Kidney epithelial cell (primary cell): ENCODE measurements at regions not wholly inside any gene's neighbourhood (a gene's known extent, or its start where the extent isn't known, plus 50 kb on each side); places are given as distances from the start of the nearest gene placed in this dataset.

Experiments
- DNase-seq: peaks from one replicate; pipeline ENCODE4 v3.0.0-alpha.2; 2010; ENCODE audit warnings: low read depth
- H3K27me3 ChIP-seq: 2 replicates; pipeline ENCODE4 v1.6.0; 2011; ENCODE audit warnings: low read length; ENCODE audit not compliant: control insufficient read depth, insufficient read depth
- H3K36me3 ChIP-seq: 2 replicates; pipeline ENCODE4 v1.5.1; 2011; ENCODE audit warnings: low read length; ENCODE audit not compliant: control insufficient read depth, insufficient read depth
- H3K4me3 ChIP-seq: 2 replicates; pipeline ENCODE4 v1.5.1; 2011; ENCODE audit warnings: low read depth, mild to moderate bottlenecking, control low read depth, low read length
- TF ChIP-seq, protein P1 (sequence below): IDR thresholded peaks from 2 replicates; pipeline ENCODE4 v1.5.1; 2011; ENCODE audit warnings: mild to moderate bottlenecking, moderate library complexity, low read length, control low read depth, inconsistent platforms; ENCODE audit not compliant: insufficient read depth, poor library complexity, severe bottlenecking

GRCh38 chr2:75274936-75275335 lies 75.6 kb upstream of the TACR1 start:
- no peaks in the 10 kb centered on the region for H3K36me3 ChIP-seq
- TF ChIP-seq, protein P1, sequence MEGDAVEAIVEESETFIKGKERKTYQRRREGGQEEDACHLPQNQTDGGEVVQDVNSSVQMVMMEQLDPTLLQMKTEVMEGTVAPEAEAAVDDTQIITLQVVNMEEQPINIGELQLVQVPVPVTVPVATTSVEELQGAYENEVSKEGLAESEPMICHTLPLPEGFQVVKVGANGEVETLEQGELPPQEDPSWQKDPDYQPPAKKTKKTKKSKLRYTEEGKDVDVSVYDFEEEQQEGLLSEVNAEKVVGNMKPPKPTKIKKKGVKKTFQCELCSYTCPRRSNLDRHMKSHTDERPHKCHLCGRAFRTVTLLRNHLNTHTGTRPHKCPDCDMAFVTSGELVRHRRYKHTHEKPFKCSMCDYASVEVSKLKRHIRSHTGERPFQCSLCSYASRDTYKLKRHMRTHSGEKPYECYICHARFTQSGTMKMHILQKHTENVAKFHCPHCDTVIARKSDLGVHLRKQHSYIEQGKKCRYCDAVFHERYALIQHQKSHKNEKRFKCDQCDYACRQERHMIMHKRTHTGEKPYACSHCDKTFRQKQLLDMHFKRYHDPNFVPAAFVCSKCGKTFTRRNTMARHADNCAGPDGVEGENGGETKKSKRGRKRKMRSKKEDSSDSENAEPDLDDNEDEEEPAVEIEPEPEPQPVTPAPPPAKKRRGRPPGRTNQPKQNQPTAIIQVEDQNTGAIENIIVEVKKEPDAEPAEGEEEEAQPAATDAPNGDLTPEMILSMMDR: no peak
- no peaks in the 10 kb centered on the region for H3K27me3 ChIP-seq
- DNase-seq: no peak
- no peak overlapping the region for H3K4me3 ChIP-seq

DNA sequence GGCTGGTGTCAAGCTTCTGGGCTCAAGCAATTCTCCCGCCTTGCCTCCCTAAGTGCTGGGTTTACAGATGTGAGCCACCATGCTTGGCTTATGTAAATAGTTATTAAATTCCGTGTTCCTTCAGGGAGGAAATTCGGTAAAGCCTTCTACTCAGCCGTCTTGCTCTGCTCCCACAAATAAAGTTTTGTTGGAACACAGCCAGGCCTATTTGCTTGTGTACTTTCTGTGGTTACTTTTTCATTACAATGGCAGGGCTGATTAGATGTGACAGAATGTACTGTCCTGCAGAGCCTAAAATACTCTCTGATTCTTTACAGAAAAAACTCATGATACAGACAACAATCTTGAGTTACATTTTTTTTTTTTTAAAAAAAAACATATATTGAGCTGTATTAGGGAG lies 68.8 kb upstream of the TACR1 start:
- DNase-seq: no peak
- Histone ChIP-seq H3K27me3 (no peaks in the 10 kb centered on the region), H3K4me3 (no peak overlapping the region), H3K36me3 (no peaks in the 10 kb centered on the region)
- TF ChIP-seq, protein P1: no peak

DNA sequence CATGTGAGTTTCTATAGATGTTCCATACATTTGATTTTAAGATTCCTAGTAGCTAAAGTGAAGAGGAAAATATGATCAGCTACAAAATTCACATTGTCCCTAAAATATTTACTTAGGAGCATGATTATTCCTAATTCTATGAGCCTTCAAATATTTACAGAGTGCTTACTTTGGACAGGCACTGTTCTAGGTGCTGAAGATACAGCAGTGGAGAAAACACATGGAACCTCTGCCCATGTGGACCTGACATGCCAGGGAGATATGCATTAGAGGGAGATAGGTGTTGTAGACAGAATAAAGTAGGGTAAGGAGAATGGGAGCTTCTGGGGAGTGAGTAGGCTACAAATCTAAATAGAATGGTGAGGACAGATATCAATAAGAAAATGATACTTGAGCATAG lies 62.6 kb upstream of the TACR1 start:
- DNase-seq: no peak
- TF ChIP-seq, protein P1: no peak
- H3K4me3 ChIP-seq: no peak overlapping the region
- H3K36me3 ChIP-seq: no peaks in the 10 kb centered on the region
- H3K27me3 ChIP-seq: no peaks in the 10 kb centered on the region

GRCh38 chr2:75260946-75261345 lies 61.6 kb upstream of the TACR1 start:
- H3K4me3 ChIP-seq: no peak overlapping the region
- H3K27me3 ChIP-seq: no peaks in the 10 kb centered on the region
- no peak for DNase-seq
- H3K36me3 ChIP-seq: no peaks in the 10 kb centered on the region
- TF ChIP-seq, protein P1: no peak

DNA sequence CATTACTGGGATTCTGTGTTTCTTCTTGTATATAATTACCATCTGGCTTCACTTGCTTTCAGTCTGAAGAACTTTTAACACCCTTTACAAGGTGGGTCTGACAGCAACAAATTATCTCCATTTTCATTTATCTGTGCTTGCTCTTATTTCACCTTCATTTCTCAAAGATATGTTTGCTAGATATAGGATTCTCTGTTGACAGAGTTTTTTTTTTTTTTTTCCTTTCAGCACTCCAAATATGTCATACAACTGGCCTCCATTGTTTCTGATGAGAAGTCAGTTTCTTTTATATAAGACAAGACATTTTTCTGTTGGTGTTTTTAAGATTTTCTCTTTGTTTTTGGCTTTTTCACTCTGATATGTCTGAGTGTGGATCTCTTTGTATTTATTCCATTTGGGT lies 59.3 kb upstream of the TACR1 start:
- Histone ChIP-seq H3K4me3 (no peak overlapping the region), H3K27me3 (no peaks in the 10 kb centered on the region), H3K36me3 (no peaks in the 10 kb centered on the region)
- no peak for DNase-seq
- TF ChIP-seq, protein P1: no peak

DNA sequence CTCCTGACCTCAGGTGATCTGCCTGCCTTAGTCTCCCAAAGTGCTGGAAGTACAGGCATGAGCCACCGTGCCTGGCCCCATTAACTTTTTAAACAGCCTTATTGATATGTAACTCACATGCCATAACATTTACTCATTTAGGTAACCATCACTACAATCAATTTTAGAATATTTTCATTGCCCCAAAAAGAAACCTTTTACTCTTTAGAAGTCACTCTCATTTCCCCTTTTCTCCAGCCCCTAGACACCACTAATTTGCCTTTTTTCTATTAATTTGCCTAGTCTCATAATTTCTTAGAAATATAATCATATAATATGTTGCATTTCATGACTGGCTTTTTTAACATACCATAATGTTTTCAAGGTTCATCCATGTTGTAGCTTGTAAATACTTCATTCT lies 57.2 kb upstream of the TACR1 start:
- DNase-seq: no peak
- Histone ChIP-seq H3K27me3 (no peaks in the 10 kb centered on the region), H3K4me3 (no peak overlapping the region), H3K36me3 (no peaks in the 10 kb centered on the region)
- TF ChIP-seq, protein P1: no peak
